SK-N-SH (cell line): ENCODE measurements at regions not wholly inside any gene's neighbourhood (a gene's known extent, or its start where the extent isn't known, plus 50 kb on each side); places are given as distances from the start of the nearest gene placed in this dataset.

Source experiments
- CTCF ChIA-PET: fragments of 300-600, 350-600 bp; formaldehyde crosslinking; extraction: SDS; loops from one replicate; lab custom pipeline; 2021; lab: Yijun Ruan, JAX
- POLR2A ChIA-PET: fragments of 350-600 bp; sonication (Branson Sonifier 250); formaldehyde crosslinking; extraction: SDS; loops from one replicate; lab custom pipeline; 2020; ENCODE audit warnings: antibody characterized with exemption, inconsistent platforms; lab: Yijun Ruan, JAX
- DNase-seq: peaks from one replicate; pipeline ENCODE4 v3.0.0; 2012
- H2AFZ ChIP-seq: fragments of 200-600 bp; sonication (generic); 2 replicates; pipeline ENCODE4 v1.8.1; 2016; ENCODE audit warnings: antibody characterized with exemption, mild to moderate bottlenecking, low read depth
- H3F3A ChIP-seq: fragments of 200-600 bp; sonication (generic); replicated peaks from 2 replicates; pipeline ENCODE3; 2016; ENCODE audit warnings: antibody characterized with exemption, mild to moderate bottlenecking; ENCODE audit not compliant: insufficient read depth
- H3K27ac ChIP-seq, 2 experiments: fragments of 200-500 bp in 1 of 2; fragments of 200-600 bp in 1 of 2; sonication (Bioruptor generic) in 1 of 2; sonication (generic), shearing (Covaris generic) in 1 of 2; 2 replicates each; pipeline versions ENCODE4 v1.5.1 to v1.6.1; 2014 to 2016; ENCODE audit warnings: low read depth in 2 of 2, inconsistent platforms in 1 of 2, low read length in 1 of 2, mild to moderate bottlenecking in 1 of 2, mixed read lengths in 1 of 2
- H3K27me3 ChIP-seq: fragments of 200-600 bp; sonication (generic), shearing (Covaris generic); 2 replicates; pipeline ENCODE4 v1.6.1; 2016; ENCODE audit warnings: mixed run types; ENCODE audit not compliant: insufficient read depth
- H3K36me3 ChIP-seq, 2 experiments: fragments of 200-500 bp in 1 of 2; fragments of 200-600 bp in 1 of 2; sonication (Bioruptor generic) in 1 of 2; sonication (generic) in 1 of 2; replicated peaks in 1 of 2; 2 replicates each; pipeline versions ENCODE3 to v1.5.1; 2014 to 2016; ENCODE audit warnings: low read length in 1 of 2, mild to moderate bottlenecking in 1 of 2; ENCODE audit not compliant: insufficient read depth in 2 of 2, control insufficient read depth in 1 of 2
- H3K4me1 ChIP-seq, 2 experiments: fragments of 200-500 bp in 1 of 2; fragments of 200-600 bp in 1 of 2; sonication (Bioruptor generic) in 1 of 2; sonication (generic), shearing (Covaris generic) in 1 of 2; 2 replicates each; pipeline versions ENCODE4 v1.5.1 to v1.6.1; 2014 to 2016; ENCODE audit warnings: low read depth in 1 of 2, low read length in 1 of 2, mixed run types in 1 of 2; ENCODE audit not compliant: insufficient read depth in 2 of 2, control insufficient read depth in 1 of 2
- H3K4me2 ChIP-seq: fragments of 200-600 bp; sonication (generic), shearing (Covaris generic); 2 replicates; pipeline ENCODE4 v1.6.1; 2017; ENCODE audit warnings: mixed run types
- H3K4me3 ChIP-seq, 2 experiments: fragments of 200-500 bp in 1 of 2; fragments of 200-600 bp in 1 of 2; sonication (Bioruptor generic) in 1 of 2; sonication (generic), shearing (Covaris generic) in 1 of 2; 2 replicates each; pipeline versions ENCODE4 v1.5.1 to v1.8.1; 2014 to 2016; ENCODE audit warnings: low read depth in 2 of 2, inconsistent platforms in 1 of 2, low read length in 1 of 2, mild to moderate bottlenecking in 1 of 2, mixed read lengths in 1 of 2, moderate library complexity in 1 of 2
- H3K79me2 ChIP-seq: fragments of 200-600 bp; sonication (generic); 2 replicates; pipeline ENCODE4 v1.8.1; 2017; ENCODE audit warnings: mild to moderate bottlenecking; ENCODE audit not compliant: insufficient read depth
- H3K9ac ChIP-seq: fragments of 200-600 bp; sonication (generic); 2 replicates; pipeline ENCODE4 v1.6.1; 2017; ENCODE audit warnings: mixed run types
- H3K9me2 ChIP-seq: fragments of 200-600 bp; sonication (generic); 2 replicates; pipeline ENCODE4 v1.6.1; 2017; ENCODE audit warnings: mixed run types
- H3K9me3 ChIP-seq: fragments of 200-600 bp; sonication (generic); 2 replicates; pipeline ENCODE4 v1.6.1; 2017; ENCODE audit warnings: mixed run types, mild to moderate bottlenecking, moderate library complexity
- H4K20me1 ChIP-seq: fragments of 200-600 bp; sonication (generic); 2 replicates; pipeline ENCODE4 v1.6.1; 2017; ENCODE audit warnings: mild to moderate bottlenecking, mixed run types; ENCODE audit not compliant: insufficient read depth
- CHD2 ChIP-seq: fragments of 150-350 bp; IDR thresholded peaks from 2 replicates; pipeline ENCODE4 v1.6.1; 2018; ENCODE audit warnings: low read length; ENCODE audit not compliant: partially characterized antibody
- FOSL2 ChIP-seq: IDR thresholded peaks from 2 replicates; pipeline ENCODE4 v1.4.0; 2012; ENCODE audit warnings: low read depth, mild to moderate bottlenecking, moderate library complexity, borderline replicate concordance
- GABPA ChIP-seq: IDR thresholded peaks from 2 replicates; pipeline ENCODE4 v1.4.0; 2012; ENCODE audit warnings: low read depth, mild to moderate bottlenecking
- JUND ChIP-seq: IDR thresholded peaks from 2 replicates; pipeline ENCODE4 v1.4.0; 2012
- MEF2A ChIP-seq: IDR thresholded peaks from 2 replicates; pipeline ENCODE4 v1.4.0; 2012; ENCODE audit warnings: low read depth, borderline replicate concordance
- MXI1 ChIP-seq: IDR thresholded peaks from 2 replicates; pipeline ENCODE4 v1.6.1; 2012; ENCODE audit warnings: mild to moderate bottlenecking, low read depth, low read length, improper control_type of control experiment
- NFIC ChIP-seq: IDR thresholded peaks from 2 replicates; pipeline ENCODE4 v1.4.0; 2012; ENCODE audit warnings: borderline replicate concordance
- RAD21 ChIP-seq: IDR thresholded peaks from 2 replicates; pipeline ENCODE4 v1.6.1; 2012; ENCODE audit warnings: mild to moderate bottlenecking, low read length
- RFX5 ChIP-seq: IDR thresholded peaks from 2 replicates; pipeline ENCODE4 v1.6.1; 2012; ENCODE audit warnings: mild to moderate bottlenecking, improper control_type of control experiment, low read length
- TEAD4 ChIP-seq: IDR thresholded peaks from 2 replicates; pipeline ENCODE4 v1.4.0; 2012; ENCODE audit warnings: mild to moderate bottlenecking, borderline replicate concordance; ENCODE audit not compliant: insufficient read depth
- WGBS: methylation state at CpG from one replicate; pipeline ENCODE4 v1.1.6; 2017; ENCODE audit warnings: low lambda C conversion rate; 5-methylcytosine and 5-hydroxymethylcytosine counted together
- TF ChIP-seq, protein P1 (sequence below): fragments of 150-350 bp; IDR thresholded peaks from 2 replicates; pipeline ENCODE4 v1.6.1; 2016; ENCODE audit warnings: mild to moderate bottlenecking, low read depth, low read length
- TF ChIP-seq, protein P2 (sequence below): fragments of 200-600 bp; sonication (generic); IDR thresholded peaks from 2 replicates; pipeline ENCODE4 v1.6.1; 2017; ENCODE audit warnings: antibody characterized with exemption, mild to moderate bottlenecking, moderate library complexity
- TF ChIP-seq, protein P3 (sequence below): fragments of 150-350 bp; IDR thresholded peaks from 2 replicates; pipeline ENCODE4 v1.6.1; 2017; ENCODE audit warnings: antibody characterized with exemption, low read length, low read depth, borderline replicate concordance
- TF ChIP-seq, protein P4 (sequence below): IDR thresholded peaks from 2 replicates; pipeline ENCODE4 v1.6.1; 2012; ENCODE audit warnings: mild to moderate bottlenecking, low read depth, low read length, moderate library complexity
- TF ChIP-seq, protein P5 (sequence below): IDR thresholded peaks from 2 replicates; pipeline ENCODE4; 2012

DNA sequence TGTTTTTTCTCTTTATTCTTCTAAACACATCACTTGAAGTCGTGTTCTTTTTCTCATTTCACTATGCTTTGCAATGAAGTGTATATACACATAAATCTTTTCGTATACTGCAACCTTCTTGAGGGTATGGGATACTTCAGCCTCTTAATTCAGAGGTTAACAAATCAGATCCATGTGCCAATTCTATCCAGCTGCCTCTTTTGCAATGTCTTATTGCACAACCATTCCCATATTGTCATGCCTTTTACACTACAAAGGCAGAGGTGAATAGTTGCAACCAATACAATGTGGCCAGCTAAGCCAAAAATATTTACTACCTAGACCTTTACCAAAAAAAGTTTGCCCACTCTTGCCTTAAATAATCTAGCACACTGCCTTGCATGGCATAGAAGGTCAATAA is 224.5 kb upstream of the FOXG1 start:
- Histone ChIP-seq H3K4me2 (no peak overlapping the region), H3K9me3 (no peaks in the 10 kb centered on the region), H2AFZ (no peak overlapping the region), H3K4me1 (no peaks in the 10 kb centered on the region), H3F3A (no peaks in the 10 kb centered on the region), H3K9ac (no peak overlapping the region), H3K27me3 (no peaks in the 10 kb centered on the region), H3K9me2 (no peaks in the 10 kb centered on the region), H3K79me2 (no peaks in the 10 kb centered on the region), H3K4me3 (no peak overlapping the region), H3K36me3 (no peaks in the 10 kb centered on the region), H3K27ac (no peak overlapping the region), H4K20me1 (no peaks in the 10 kb centered on the region)
- POLR2A ChIA-PET: no interaction called here
- DNase-seq: no peak
- CTCF ChIA-PET: no interaction called here
- 5% methylated on average over 2 of the region's 2 CpGs for WGBS
- TF ChIP-seq FOSL2: no peak
- TF ChIP-seq, protein P1, sequence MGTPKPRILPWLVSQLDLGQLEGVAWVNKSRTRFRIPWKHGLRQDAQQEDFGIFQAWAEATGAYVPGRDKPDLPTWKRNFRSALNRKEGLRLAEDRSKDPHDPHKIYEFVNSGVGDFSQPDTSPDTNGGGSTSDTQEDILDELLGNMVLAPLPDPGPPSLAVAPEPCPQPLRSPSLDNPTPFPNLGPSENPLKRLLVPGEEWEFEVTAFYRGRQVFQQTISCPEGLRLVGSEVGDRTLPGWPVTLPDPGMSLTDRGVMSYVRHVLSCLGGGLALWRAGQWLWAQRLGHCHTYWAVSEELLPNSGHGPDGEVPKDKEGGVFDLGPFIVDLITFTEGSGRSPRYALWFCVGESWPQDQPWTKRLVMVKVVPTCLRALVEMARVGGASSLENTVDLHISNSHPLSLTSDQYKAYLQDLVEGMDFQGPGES: no peak
- TF ChIP-seq, protein P2, sequence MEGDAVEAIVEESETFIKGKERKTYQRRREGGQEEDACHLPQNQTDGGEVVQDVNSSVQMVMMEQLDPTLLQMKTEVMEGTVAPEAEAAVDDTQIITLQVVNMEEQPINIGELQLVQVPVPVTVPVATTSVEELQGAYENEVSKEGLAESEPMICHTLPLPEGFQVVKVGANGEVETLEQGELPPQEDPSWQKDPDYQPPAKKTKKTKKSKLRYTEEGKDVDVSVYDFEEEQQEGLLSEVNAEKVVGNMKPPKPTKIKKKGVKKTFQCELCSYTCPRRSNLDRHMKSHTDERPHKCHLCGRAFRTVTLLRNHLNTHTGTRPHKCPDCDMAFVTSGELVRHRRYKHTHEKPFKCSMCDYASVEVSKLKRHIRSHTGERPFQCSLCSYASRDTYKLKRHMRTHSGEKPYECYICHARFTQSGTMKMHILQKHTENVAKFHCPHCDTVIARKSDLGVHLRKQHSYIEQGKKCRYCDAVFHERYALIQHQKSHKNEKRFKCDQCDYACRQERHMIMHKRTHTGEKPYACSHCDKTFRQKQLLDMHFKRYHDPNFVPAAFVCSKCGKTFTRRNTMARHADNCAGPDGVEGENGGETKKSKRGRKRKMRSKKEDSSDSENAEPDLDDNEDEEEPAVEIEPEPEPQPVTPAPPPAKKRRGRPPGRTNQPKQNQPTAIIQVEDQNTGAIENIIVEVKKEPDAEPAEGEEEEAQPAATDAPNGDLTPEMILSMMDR: no peak
- TF ChIP-seq TEAD4: no peak
- no peak for TF ChIP-seq RAD21
- no peak for TF ChIP-seq CHD2
- TF ChIP-seq NFIC: no peak
- TF ChIP-seq, protein P3, sequence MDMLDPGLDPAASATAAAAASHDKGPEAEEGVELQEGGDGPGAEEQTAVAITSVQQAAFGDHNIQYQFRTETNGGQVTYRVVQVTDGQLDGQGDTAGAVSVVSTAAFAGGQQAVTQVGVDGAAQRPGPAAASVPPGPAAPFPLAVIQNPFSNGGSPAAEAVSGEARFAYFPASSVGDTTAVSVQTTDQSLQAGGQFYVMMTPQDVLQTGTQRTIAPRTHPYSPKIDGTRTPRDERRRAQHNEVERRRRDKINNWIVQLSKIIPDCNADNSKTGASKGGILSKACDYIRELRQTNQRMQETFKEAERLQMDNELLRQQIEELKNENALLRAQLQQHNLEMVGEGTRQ: no peak
- no peak for TF ChIP-seq MEF2A

DNA sequence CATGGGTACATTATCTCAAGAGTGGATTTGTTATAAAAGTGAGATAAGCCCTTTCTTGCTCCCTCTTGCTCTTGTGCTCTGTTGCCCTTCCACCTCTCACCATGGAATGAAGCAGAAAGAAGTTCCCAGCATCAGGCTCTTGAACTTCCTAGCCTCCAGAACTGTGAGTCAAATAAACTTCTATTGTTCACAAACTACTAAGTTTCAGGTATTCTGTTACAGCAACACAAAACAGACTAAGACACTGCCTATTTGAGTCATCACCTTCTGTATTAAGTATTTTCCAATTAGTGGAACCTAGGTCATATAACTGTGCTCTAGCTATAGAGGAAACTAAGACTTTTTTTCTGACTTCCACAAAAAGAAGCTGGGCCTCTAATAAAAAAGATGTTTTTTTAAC is 201.2 kb upstream of the FOXG1 start:
- no peak overlapping the region for H2AFZ ChIP-seq
- H3K9ac ChIP-seq: no peak overlapping the region
- H4K20me1 ChIP-seq: no peaks in the 10 kb centered on the region
- no peaks in the 10 kb centered on the region for H3K27me3 ChIP-seq
- no peaks in the 10 kb centered on the region for H3K9me2 ChIP-seq
- no peaks in the 10 kb centered on the region for H3K4me1 ChIP-seq
- no peaks in the 10 kb centered on the region for H3F3A ChIP-seq
- TF ChIP-seq, protein P4, sequence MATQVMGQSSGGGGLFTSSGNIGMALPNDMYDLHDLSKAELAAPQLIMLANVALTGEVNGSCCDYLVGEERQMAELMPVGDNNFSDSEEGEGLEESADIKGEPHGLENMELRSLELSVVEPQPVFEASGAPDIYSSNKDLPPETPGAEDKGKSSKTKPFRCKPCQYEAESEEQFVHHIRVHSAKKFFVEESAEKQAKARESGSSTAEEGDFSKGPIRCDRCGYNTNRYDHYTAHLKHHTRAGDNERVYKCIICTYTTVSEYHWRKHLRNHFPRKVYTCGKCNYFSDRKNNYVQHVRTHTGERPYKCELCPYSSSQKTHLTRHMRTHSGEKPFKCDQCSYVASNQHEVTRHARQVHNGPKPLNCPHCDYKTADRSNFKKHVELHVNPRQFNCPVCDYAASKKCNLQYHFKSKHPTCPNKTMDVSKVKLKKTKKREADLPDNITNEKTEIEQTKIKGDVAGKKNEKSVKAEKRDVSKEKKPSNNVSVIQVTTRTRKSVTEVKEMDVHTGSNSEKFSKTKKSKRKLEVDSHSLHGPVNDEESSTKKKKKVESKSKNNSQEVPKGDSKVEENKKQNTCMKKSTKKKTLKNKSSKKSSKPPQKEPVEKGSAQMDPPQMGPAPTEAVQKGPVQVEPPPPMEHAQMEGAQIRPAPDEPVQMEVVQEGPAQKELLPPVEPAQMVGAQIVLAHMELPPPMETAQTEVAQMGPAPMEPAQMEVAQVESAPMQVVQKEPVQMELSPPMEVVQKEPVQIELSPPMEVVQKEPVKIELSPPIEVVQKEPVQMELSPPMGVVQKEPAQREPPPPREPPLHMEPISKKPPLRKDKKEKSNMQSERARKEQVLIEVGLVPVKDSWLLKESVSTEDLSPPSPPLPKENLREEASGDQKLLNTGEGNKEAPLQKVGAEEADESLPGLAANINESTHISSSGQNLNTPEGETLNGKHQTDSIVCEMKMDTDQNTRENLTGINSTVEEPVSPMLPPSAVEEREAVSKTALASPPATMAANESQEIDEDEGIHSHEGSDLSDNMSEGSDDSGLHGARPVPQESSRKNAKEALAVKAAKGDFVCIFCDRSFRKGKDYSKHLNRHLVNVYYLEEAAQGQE: no peak
- TF ChIP-seq, protein P5, sequence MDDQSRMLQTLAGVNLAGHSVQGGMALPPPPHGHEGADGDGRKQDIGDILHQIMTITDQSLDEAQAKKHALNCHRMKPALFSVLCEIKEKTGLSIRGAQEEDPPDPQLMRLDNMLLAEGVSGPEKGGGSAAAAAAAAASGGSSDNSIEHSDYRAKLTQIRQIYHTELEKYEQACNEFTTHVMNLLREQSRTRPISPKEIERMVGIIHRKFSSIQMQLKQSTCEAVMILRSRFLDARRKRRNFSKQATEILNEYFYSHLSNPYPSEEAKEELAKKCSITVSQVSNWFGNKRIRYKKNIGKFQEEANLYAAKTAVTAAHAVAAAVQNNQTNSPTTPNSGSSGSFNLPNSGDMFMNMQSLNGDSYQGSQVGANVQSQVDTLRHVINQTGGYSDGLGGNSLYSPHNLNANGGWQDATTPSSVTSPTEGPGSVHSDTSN: no peak
- TF ChIP-seq MXI1 (no peak), JUND (no peak), GABPA (no peak), RFX5 (no peak)
- TF ChIP-seq, protein P3: no peak
- ChIA-PET CTCF (no interaction called here), POLR2A (no interaction called here)
- DNase-seq: no peak
- no peaks in the 10 kb centered on the region for H3K36me3 ChIP-seq
- H3K4me3 ChIP-seq: no peak overlapping the region
- H3K79me2 ChIP-seq: no peaks in the 10 kb centered on the region
- no peaks in the 10 kb centered on the region for H3K9me3 ChIP-seq
- no peak overlapping the region for H3K4me2 ChIP-seq
- H3K27ac ChIP-seq: no peak overlapping the region
